ENCODE measurements at regions not wholly inside any gene's neighbourhood (a gene's known extent, or its start where the extent isn't known, plus 50 kb on each side); places are given as distances from the start of the nearest gene placed in this dataset.
"Not testable (repeated sequence)": the region's sequence is repeated elsewhere in the genome, so short reads cannot be mapped to it uniquely, and the experiment has no call there.

- DNase-seq (ENCODE audit: low spot score) = peak; percentile 48
These were observed 133.2 kb downstream of the DISP1 start for GRCh38 chr1:222948079-222948478.

DNA sequence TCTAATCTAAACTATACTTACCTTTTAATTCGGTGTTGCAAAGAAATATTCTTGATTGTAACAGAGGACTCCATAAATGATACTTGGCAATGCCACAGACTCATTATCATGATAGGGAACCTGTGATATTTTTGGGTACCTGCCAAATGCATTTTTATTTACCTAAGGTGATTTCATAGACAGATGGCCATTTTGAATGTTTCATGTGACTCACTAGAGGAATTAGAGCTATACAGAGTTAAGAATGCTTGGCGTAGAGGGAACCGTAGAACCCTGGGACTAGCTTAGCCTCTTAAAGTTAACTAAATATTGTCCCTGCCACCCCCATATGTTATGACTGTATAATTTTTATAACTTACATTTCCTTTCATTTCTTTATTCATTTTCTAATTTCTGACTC is 136.1 kb downstream of the DISP1 start:
- peak; percentile 33 for DNase-seq (ENCODE audit: low spot score)

- no peak for DNase-seq (ENCODE audit: low spot score)
These were observed 138.7 kb downstream of the DISP1 start for GRCh38 chr1:222953585-222953984.

GRCh38 chr1:222955964-222956363 is 141.1 kb downstream of the DISP1 start:
- DNase-seq (ENCODE audit: low spot score) = no peak

GRCh38 chr1:222956601-222957000 is 141.8 kb downstream of the DISP1 start:
- DNase-seq (ENCODE audit: low spot score) = no peak

GRCh38 chr1:222967466-222968240 is 152.8 kb downstream of the DISP1 start:
- DNase-seq (ENCODE audit: low spot score) = no peak

- DNase-seq (ENCODE audit: low spot score) = no peak
These were observed 155.2 kb downstream of the DISP1 start for GRCh38 chr1:222970040-222970439.

DNA sequence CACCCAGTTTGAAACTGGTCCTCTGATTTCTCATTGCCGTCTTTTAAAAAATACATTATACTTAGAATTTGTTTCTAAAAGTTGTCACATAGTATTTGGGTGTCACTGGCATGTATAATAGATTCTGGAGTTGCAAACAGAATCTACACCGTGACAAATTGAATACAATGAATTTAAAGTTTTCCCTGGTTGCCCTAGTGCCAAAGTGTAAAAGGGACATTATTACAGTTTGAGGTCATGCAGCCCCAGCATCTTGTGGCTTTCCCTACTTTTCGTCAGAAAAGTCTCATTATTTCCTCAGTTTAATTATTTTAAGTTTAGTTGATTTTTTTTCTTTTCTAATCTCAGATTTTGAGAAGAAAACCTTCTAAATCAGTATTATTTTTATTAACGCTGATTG is 155.9 kb downstream of the DISP1 start:
- no peak for DNase-seq (ENCODE audit: low spot score)

DNA sequence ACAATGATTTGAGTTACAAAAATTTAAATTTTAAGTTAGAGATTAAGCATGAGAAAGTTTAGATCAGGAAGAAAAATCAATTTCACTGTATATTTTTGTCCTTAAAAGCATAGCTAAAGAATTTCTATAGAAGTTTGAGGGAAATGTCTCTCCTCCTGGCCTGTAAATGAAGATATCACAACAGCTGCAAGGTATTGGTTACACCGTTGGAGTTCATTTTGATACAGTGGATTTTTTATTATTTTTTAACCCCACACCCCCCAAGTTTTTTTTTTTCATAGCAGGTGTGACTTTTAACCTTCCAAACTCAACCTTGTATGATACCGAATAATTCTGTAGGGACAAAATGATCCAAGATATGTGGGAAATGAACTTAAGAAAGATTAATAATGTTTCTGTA is 156.3 kb downstream of the DISP1 start:
- DNase-seq (ENCODE audit: low spot score) = no peak

DNA sequence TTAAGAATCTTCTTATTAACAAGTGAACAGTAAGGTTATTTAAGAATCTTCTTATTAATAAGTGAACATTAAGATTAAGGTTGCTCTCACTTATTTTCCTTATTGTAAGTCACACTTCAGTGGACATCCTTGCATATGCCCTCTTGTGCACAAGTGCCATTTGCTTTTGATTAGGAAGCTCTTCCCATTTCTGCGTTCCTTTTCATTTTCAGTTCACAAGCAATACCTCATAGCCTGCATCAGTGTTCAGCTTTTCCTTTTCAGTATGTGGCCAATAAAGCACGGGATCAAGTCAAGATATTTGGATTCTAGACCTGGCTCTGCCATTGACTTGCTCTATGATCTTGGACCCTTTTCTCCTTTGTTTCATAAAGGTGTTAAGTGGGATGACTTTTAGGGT is 158.7 kb downstream of the DISP1 start:
- no peak for DNase-seq (ENCODE audit: low spot score)

- DNase-seq (ENCODE audit: low spot score) = peak; percentile 77
These were observed 159.7 kb downstream of the DISP1 start for GRCh38 chr1:222974496-222974895.

DNA sequence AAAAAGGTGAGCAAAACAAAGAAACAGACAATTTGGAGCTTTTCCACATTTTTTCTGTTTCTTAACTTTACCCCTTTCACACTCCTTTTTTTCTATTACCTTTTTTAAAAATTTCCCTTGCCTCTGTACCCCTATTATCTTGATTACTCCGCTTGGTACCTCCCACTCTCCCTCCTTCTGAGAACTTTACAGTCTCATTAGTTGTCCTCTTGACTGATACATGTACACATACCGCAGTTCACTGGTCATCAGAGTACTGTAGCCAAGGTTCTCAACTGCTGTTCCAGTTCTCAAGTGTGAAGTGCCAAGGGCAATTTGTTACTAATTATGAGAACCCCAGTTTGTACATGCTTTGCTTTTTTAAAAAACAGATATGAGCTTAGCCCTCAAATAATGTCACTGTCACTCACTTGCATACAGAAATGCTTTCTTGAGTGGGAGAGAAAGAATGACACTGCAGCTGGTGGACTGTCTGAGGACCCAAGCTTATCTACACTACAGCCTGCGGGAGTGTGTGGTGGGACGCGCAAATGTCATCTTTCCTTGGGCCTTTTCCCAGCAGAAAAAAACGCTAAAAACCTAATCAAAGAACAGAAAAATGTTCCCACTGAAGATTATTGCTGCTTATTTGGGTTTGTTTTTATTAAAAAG is 160.8 kb downstream of the DISP1 start:
- DNase-seq (ENCODE audit: low spot score) = no peak

DNA sequence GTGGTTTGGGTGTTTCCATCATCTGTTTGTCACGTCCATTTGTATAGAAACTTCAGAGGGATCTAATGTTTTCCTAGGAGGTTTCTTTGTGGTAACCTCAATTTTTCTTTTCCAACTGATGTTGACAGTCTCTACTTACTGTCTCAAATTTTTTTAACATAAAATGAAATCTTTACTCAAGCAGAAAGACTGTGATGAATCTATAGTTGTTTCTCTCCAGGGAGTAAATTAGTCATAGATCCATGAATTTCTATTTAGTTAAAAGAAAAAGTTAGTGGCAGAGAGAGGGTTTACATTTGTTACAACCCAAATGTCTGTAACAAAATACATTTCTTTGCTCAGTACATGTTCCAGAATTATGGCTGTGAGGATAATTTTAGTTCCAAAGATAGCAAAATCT is 161.6 kb downstream of the DISP1 start:
- no peak for DNase-seq (ENCODE audit: low spot score)

DNA sequence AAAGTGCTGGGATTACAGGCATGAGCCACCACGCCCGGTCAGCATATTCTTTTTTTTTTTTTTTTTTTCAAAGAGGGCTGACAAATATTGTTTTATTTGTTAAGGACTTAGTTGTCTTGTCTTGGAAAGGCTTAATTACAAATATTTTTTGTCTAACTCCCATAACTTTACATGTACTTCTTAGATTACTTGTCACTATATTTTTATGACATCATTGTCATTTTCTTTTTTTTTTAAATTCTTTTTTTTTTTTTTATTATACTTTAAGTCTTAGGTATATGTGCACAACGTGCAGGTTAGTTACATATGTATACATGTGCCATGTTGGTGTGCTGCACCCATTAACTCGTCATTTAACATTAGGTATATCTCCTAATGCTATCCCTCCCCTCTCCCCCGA is 162.5 kb downstream of the DISP1 start:
- not testable (repeated sequence) for DNase-seq (ENCODE audit: low spot score)

- no peak for DNase-seq (ENCODE audit: low spot score)
These were observed 163.5 kb downstream of the TLR5 start for GRCh38 chr1:222979561-222979960.

- DNase-seq (ENCODE audit: low spot score) = no peak
These were observed 155.4 kb downstream of the TLR5 start for GRCh38 chr1:222987674-222988076.

DNA sequence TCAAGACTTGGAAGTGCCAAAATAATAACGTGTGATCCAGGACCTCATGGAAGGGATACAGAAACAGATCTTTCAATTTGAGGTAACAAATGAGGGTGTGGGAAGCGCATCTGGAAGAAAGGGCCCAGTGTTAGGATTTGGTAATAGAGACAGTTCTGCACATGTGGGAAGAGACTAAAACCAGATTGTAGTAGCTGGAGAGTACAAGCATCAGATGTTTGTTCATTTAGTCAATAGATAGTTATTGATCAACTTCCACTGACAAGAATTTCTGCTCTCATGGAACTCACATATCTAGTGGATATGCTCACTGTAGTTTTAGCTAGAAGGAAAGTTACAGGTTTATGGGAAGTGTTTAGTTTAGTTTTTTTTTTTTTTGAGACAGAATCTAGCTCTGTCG is 153.6 kb downstream of the TLR5 start:
- no peak for DNase-seq (ENCODE audit: low spot score)

- no peak for DNase-seq (ENCODE audit: low spot score)
These were observed 151.9 kb downstream of the TLR5 start for GRCh38 chr1:222991177-222991576.

DNA sequence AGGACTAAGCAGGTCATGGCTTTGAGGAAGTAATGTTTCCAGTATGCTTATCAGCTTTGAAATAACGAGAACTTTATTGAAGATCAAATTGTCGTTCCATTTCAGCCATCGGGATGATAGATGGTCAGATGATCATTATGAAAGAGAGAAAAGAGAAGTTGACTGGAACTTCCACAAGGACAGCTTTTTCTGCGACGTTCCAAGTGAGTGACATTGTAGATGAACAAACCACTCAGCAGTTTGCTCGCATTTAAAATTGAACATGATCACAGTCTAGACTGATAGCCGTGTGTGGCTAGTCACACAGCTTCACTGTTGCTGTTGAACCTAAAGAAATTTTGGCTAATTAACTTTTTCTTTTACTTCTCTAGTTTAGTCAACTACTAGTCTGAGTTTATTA is 151.1 kb downstream of the TLR5 start:
- no peak for DNase-seq (ENCODE audit: low spot score)

GRCh38 chr1:222994511-222995235 is 148.4 kb downstream of the TLR5 start:
- DNase-seq (ENCODE audit: low spot score) = peak; percentile 68

- no peak for DNase-seq (ENCODE audit: low spot score)
These were observed 147.8 kb downstream of the TLR5 start for GRCh38 chr1:222995236-222995580.

GRCh38 chr1:222995620-222996309 is 147.3 kb downstream of the TLR5 start:
- peak; percentile 67 for DNase-seq (ENCODE audit: low spot score)
